EH (cell line): ENCODE measurements at regions not wholly inside any gene's neighbourhood (a gene's known extent, or its start where the extent isn't known, plus 50 kb on each side); places are given as distances from the start of the nearest gene placed in this dataset.
"Not testable (repeated sequence)": the region's sequence is repeated elsewhere in the genome, so short reads cannot be mapped to it uniquely, and the experiment has no call there.

ENCODE experiments used
- DNase-seq: peaks from one replicate; pipeline ENCODE4 v3.0.0-alpha.2; 2015; ENCODE audit warnings: low read depth

- no peak for DNase-seq
Observed at GRCh38 chr7:77484785-77485184, 52.3 kb upstream of the PTPN12 start.

GRCh38 chr7:77482015-77482414 is 55.1 kb upstream of the PTPN12 start:
- DNase-seq: no peak

GRCh38 chr7:77481615-77482014 is 55.5 kb upstream of the PTPN12 start:
- no peak for DNase-seq

GRCh38 chr7:77480102-77480627 is 56.9 kb upstream of the PTPN12 start:
- not testable (repeated sequence) for DNase-seq

- DNase-seq: peak; percentile 17
Observed at GRCh38 chr7:77479536-77480088, 57.5 kb upstream of the PTPN12 start.

- no peak for DNase-seq
Observed at GRCh38 chr7:77476871-77477270, 60.2 kb upstream of the PTPN12 start.

GRCh38 chr7:77475181-77475580 is 59.0 kb upstream of the GSAP start:
- DNase-seq: no peak

- no peak for DNase-seq
Observed at GRCh38 chr7:77474756-77475155, 58.6 kb upstream of the GSAP start.

GRCh38 chr7:77473229-77474005 is 57.3 kb upstream of the GSAP start:
- no peak for DNase-seq

GRCh38 chr7:77469927-77470326 is 53.8 kb upstream of the GSAP start:
- DNase-seq: no peak

GRCh38 chr7:77467408-77467807 is 51.3 kb upstream of the GSAP start:
- no peak for DNase-seq

GRCh38 chr7:77466450-77466849 is 50.3 kb upstream of the GSAP start:
- DNase-seq: no peak
